ENCODE measurements at regions not wholly inside any gene's neighbourhood (a gene's known extent, or its start where the extent isn't known, plus 50 kb on each side); places are given as distances from the start of the nearest gene placed in this dataset.

GRCh38 chr12:111171345-111171744 lies 197.6 kb downstream of the PHETA1 start:
- no peak for DNase-seq

GRCh38 chr12:111170543-111170942 lies 198.4 kb downstream of the PHETA1 start:
- peak; percentile 95 for DNase-seq

DNA sequence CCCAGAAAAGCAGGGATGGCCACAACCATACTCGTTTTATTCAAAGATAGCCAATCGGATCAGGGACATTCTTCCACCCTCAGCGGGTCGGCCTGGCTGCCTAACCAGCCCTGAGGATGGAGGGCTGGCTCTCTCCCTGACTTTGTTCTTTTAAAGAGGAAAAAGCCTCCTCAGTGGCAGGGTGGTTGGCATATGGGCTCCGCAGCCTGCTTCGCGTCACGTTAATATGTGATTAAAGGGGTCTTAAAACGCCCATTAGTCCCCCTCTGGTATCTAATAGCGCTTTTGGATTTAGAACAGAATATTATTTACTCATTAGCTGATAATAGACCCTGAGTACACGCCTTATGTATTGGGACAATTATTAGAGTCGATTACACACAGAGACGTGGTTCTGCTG lies 199.4 kb downstream of the PHETA1 start:
- DNase-seq, result no peak

- no peak for DNase-seq
Measured at GRCh38 chr12:111169032-111169431, 199.9 kb downstream of the PHETA1 start.

DNA sequence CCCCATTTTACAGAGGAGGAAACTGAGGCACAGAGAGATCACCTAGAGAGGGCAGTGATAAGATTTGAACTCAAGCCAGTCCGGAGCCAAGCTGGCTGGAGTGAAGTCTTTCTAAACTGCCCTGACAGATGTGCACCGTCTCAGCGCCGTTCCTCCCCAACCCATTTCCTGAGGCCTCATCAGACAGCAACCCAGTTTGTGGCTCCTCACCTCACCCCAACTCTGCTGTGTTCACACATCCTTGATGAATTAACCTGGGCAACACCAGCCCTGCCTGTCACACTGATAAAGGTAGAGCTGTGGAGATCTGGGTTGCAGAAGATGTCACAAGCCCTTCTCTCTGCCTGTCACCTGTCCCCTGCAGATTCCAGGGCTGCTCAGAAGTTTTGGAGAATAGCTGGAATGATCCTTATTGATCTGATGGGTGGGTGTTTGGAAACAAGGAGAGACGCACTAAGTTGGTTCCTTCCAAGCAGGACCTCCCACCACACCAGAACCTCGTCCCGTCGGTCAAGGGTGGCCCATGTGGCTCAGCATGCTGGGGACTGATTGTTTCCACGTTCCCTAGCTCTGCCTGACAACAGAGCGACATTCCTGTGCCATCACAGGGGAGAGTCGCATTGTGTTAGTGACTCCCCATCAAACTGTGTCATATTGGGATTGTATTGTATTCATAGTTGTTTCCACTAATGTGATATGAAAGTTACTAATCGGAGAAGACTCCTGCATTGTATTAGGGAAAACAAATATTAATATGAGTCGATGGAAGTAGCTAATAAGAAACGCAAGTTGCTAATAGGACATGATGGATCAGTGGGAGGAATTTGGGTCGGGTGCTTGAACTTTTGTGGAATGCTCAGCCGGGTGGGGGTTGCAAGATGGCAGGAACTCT lies 200.6 kb downstream of the PHETA1 start:
- no peak for DNase-seq

- DNase-seq, result no peak
Measured at GRCh38 chr12:111166779-111167540, 201.9 kb downstream of the PHETA1 start.

GRCh38 chr12:111164833-111165525 lies 203.9 kb downstream of the PHETA1 start:
- DNase-seq, result no peak

GRCh38 chr12:111163422-111163821 lies 205.5 kb downstream of the PHETA1 start:
- no peak for DNase-seq

DNA sequence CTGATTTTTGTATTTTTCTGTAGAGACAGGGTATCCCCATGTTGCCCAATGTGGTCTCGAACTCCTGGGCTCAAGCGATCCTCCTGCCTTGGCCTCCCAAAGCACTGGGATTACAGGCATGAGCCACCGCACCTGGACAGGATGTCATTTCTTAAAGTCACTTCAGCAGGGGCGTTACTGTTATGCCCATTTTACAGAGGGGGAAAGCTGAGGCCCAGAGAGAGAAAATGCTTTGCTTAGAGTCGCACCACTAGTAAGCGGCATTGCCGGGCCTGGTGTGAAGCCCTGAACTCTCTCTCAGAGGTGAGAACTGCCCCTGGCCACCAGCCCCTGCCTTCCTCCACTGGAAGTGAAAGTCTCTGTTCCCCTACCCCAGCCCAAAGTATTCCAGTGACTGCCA lies 207.0 kb downstream of the PHETA1 start:
- DNase-seq, result no peak

- DNase-seq, result no peak
Measured at GRCh38 chr12:111160350-111161241, 208.3 kb downstream of the PHETA1 start.

GRCh38 chr12:111158992-111159391 lies 209.9 kb downstream of the PHETA1 start:
- DNase-seq, result no peak

DNA sequence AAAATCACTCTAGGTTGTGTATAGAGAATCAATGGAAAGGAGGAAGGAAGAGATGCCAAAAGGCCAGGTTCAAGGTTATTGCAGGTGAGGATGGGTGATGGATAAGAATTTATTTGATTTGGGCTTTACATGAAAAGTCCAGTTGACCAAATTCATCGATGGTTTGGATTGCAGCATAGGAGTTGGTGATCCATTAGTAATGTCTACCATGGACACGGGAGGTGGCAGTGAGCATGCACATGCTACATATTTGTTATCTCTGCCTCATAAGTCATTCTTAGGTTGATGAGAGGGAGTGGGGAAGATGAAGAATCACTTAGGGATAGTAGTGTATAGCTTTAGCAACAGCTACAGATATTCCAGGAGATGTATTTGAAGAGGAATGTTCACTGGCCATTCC lies 211.4 kb downstream of the PHETA1 start:
- no peak for DNase-seq

GRCh38 chr12:111156304-111156703 lies 212.6 kb downstream of the PHETA1 start:
- DNase-seq, result no peak

DNA sequence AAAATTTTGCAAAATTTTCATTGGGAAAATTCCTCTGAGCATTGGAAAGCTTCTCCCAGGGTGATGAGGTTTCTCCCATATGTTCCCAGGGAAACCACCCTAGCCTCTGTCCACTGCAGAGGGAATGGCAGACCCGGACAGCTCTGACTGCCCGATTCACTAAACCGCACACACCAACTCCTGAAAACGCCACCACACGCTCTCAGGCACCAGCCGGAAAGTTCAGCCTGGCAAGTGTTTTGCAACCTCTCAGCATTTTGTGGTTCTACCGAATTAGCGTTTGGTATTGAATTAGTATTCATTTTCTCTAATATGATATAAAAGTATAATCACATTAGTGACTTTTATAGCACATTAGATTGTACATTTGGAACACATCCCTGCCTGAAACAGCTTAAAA lies 213.4 kb downstream of the PHETA1 start:
- no peak for DNase-seq

GRCh38 chr12:111155020-111155419 lies 213.9 kb downstream of the PHETA1 start:
- DNase-seq, result no peak

DNA sequence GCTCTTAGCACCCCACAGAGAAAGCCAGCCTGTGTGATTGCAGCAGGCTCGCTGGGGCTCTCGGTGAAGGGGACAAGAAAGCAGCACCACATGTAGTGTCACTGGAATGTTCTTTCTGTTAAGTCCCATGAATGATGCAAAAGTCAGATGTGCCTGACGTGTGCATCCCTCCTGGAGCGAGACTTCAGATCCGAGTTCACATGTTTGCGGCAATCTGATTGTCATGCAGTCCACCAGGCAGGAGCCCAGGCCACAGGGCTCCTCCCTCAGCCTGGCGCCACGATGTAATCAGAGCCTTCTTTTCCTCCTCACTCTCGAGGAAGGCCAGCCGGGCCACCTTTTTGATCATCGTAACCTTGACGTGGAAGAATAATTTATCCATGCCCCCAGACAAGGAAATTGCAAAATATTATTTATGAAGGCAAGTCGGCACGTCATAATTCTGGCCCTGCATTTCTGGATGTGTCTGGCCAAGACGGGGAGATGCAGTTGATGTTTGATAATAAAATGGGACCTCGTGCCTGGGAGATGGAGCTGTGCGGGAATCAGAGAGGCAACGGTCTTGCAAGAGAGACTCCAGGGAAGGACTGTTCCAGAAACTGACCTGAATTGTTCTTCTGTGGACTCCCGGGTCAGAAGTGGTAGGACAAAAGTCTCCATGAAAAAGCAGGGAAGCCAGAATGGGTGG lies 214.6 kb downstream of the PHETA1 start:
- DNase-seq, result no peak

DNA sequence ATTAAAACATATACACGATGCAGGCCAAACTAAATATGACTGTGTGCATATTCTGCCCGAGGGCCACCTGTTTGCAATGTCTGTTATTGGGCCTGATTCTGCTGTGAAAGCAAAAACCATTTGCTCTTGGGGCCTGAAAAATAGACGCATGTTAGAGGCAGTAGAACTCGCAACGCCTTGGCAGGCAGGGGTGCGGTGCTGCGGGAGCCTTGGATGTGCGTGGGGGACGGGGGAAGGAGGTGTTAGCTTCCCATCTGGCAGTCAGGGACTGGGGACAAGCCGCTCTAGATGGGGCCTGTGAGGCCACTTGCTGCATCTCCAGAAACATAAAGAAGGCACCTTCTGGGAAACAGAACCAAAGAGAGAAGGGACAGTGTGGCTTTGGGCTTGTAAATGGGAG lies 216.3 kb downstream of the PHETA1 start:
- DNase-seq, result no peak

DNA sequence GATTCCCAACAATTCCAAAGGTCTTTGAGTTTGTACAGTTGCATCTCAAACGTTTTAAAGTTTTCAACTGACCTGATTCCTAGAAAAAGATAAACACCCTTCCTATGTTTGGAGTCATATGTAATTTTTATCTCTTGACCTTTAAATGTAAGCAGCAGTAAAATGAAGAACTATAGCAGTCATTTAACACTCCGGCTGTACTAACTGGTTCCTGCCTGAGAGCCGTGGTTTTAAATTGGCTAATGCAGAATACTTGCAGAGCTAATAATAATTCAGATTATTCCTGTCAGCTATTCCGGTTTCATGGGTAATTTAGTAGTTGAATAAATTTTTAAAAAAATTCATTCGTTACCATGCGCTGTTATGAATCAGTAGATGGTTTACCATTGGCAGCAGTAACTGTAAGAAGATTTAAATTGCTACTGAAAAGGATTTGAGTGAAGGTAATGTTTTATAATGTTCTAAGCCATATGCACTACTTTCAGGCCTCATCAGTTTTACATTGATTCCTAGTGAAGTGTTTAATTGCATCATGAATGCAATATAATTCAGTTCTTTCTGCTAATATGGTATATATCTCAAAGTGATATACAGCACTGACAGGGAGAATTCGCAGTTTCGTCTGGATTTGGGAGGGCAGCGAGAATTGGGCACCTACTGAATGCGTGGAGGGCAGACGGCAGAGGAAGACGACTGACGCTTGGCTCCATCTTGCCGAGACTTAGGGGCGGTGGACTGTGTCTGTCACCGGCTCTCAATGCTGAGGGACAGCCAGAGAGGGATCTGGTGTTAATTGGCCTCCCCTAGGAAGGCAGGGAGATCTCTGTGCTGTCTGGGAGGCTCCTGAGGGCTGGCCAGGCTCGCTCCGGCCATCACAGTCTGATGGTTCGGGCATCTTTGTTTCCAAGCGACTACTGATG lies 217.7 kb downstream of the PHETA1 start:
- no peak for DNase-seq

DNA sequence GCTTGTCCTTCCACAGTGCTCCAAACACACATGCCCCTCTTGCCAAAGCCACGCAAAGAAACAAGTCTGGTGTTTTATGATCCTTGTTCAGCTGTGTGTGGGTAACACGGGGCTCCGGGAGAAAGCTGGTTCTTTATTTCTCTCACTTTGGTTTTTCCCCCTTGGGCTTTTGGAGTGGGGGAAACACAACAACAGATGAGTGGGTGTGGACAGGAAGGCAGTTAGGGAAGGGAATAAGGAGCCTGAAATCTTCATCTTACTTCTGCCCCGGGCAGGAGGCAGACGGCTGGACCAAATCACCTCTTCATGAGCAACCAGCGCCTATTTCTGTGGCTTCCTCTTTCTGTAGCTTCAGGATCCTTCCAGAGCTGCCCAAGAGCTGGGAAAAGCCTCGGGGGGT lies 218.5 kb downstream of the PHETA1 start:
- no peak for DNase-seq

- DNase-seq, result no peak
Measured at GRCh38 chr12:111149299-111149698, 219.6 kb downstream of the PHETA1 start.

GRCh38 chr12:111148005-111148404 lies 220.9 kb downstream of the PHETA1 start:
- DNase-seq, result no peak

Measured in SIG-M5 (cell line).